IMR-90 (cell line): ENCODE measurements at regions not wholly inside any gene's neighbourhood (a gene's known extent, or its start where the extent isn't known, plus 50 kb on each side); places are given as distances from the start of the nearest gene placed in this dataset.

Source experiments
- ATAC-seq: fragments of 200-7000 bp; cut with Tn5 transposase; 2 replicates; pipeline ENCODE4 v1.9.1; 2020; ENCODE audit warnings: low read depth, mild to moderate bottlenecking, moderate library complexity
- BruUV-seq: library from RNA; stranded (reverse); fragments of 400-500 nt; replicated peaks from 2 replicates; lab custom pipeline; 2021; lab: Mats Ljungman, UMichigan
- CTCF ChIA-PET: fragments of 300-600 bp; formaldehyde crosslinking; extraction: SDS; loops from one replicate; lab custom pipeline; 2021; ENCODE audit warnings: antibody characterized with exemption; lab: Yijun Ruan, JAX
- POLR2A ChIA-PET: fragments of 300-600 bp; sonication (Branson Sonifier 250); formaldehyde crosslinking; loops from one replicate; lab custom pipeline; 2022; ENCODE audit warnings: antibody characterized with exemption; ENCODE audit not compliant: unreplicated experiment; lab: Charles Lee
- DNase-seq: peaks from one replicate; pipeline ENCODE4 v3.0.0; 2013
- H2AFZ ChIP-seq: replicated peaks from 2 replicates; pipeline ENCODE3; 2013; ENCODE audit warnings: low read length, mild to moderate bottlenecking; ENCODE audit not compliant: poor library complexity
- H2AK5ac ChIP-seq: 2 replicates; pipeline ENCODE4 v1.6.1; 2013; ENCODE audit warnings: low read depth, low read length, inconsistent platforms
- H2AK9ac ChIP-seq: replicated peaks from 2 replicates; pipeline ENCODE3; 2013; ENCODE audit warnings: mild to moderate bottlenecking, low read depth, low read length, moderate library complexity; ENCODE audit not compliant: poor library complexity
- H2BK120ac ChIP-seq: 2 replicates; pipeline ENCODE4 v1.6.1; 2013; ENCODE audit warnings: low read depth, low read length, inconsistent platforms
- H2BK15ac ChIP-seq: 3 replicates; pipeline ENCODE4 v1.6.1; 2013; ENCODE audit warnings: low read depth, low read length, inconsistent platforms
- H2BK20ac ChIP-seq: 2 replicates; pipeline ENCODE4 v1.6.1; 2013; ENCODE audit warnings: low read depth, mild to moderate bottlenecking, inconsistent platforms, low read length, moderate library complexity
- H2BK5ac ChIP-seq: 2 replicates; pipeline ENCODE4 v1.6.1; 2013; ENCODE audit warnings: mild to moderate bottlenecking, low read depth, low read length, inconsistent platforms; ENCODE audit not compliant: poor library complexity, severe bottlenecking
- H3K14ac ChIP-seq: replicated peaks from 2 replicates; pipeline ENCODE4 v1.6.1; 2013; ENCODE audit warnings: low read depth, low read length, inconsistent platforms
- H3K18ac ChIP-seq: 2 replicates; pipeline ENCODE4 v1.6.1; 2013; ENCODE audit warnings: low read depth, low read length, control low read depth
- H3K23ac ChIP-seq: 2 replicates; pipeline ENCODE4 v1.6.1; 2013; ENCODE audit warnings: low read depth, low read length, inconsistent platforms
- H3K27ac ChIP-seq: 2 replicates; pipeline ENCODE4 v1.5.1; 2013; ENCODE audit warnings: mild to moderate bottlenecking, control low read depth, low read length; ENCODE audit not compliant: insufficient read depth
- H3K27me3 ChIP-seq: 2 replicates; pipeline ENCODE4 v1.6.1; 2013; ENCODE audit warnings: low read length; ENCODE audit not compliant: control insufficient read depth, insufficient read depth
- H3K36me3 ChIP-seq: 2 replicates; pipeline ENCODE4 v1.6.1; 2013; ENCODE audit warnings: low read length, mixed read lengths; ENCODE audit not compliant: control insufficient read depth, insufficient read depth
- H3K4ac ChIP-seq: 2 replicates; pipeline ENCODE4 v1.6.1; 2013; ENCODE audit warnings: low read depth, low read length, inconsistent platforms
- H3K4me1 ChIP-seq: 2 replicates; pipeline ENCODE4 v1.6.1; 2013; ENCODE audit warnings: low read length, mixed read lengths; ENCODE audit not compliant: control insufficient read depth, insufficient read depth
- H3K4me2 ChIP-seq: 2 replicates; pipeline ENCODE4 v1.6.1; 2013; ENCODE audit warnings: low read depth, mild to moderate bottlenecking, control low read depth, low read length, moderate library complexity
- H3K4me3 ChIP-seq: 2 replicates; pipeline ENCODE4 v1.5.1; 2013; ENCODE audit warnings: low read depth, mild to moderate bottlenecking, control low read depth, low read length, moderate library complexity; ENCODE audit not compliant: insufficient read depth
- H3K56ac ChIP-seq: 2 replicates; pipeline ENCODE4 v1.6.1; 2013; ENCODE audit warnings: low read length, inconsistent platforms; ENCODE audit not compliant: insufficient read depth; ENCODE audit errors: extremely low read depth
- H3K79me1 ChIP-seq, 2 experiments: 2 replicates each; pipeline ENCODE4 v1.6.1; 2013; ENCODE audit warnings: low read length in 2 of 2, inconsistent platforms in 1 of 2, low read depth in 1 of 2
- H3K9ac ChIP-seq: 2 replicates; pipeline ENCODE4 v1.6.1; 2013; ENCODE audit warnings: low read depth, low read length, control low read depth
- H3K9me1 ChIP-seq: 2 replicates; pipeline ENCODE4 v1.6.1; 2013; ENCODE audit warnings: low read length, inconsistent platforms; ENCODE audit not compliant: insufficient read depth
- H3K9me3 ChIP-seq: 2 replicates; pipeline ENCODE4 v1.6.1; 2013; ENCODE audit warnings: low read length; ENCODE audit not compliant: control insufficient read depth, insufficient read depth
- H4K20me1 ChIP-seq: 2 replicates; pipeline ENCODE4 v1.6.1; 2013; ENCODE audit warnings: low read length, inconsistent platforms; ENCODE audit not compliant: insufficient read depth
- H4K5ac ChIP-seq: 2 replicates; pipeline ENCODE4 v1.6.1; 2013; ENCODE audit warnings: mild to moderate bottlenecking, low read depth, low read length, control low read depth
- H4K8ac ChIP-seq, 2 experiments: 2 replicates each; pipeline ENCODE4 v1.6.1; 2013; ENCODE audit warnings: low read depth in 2 of 2, low read length in 2 of 2, control low read depth in 1 of 2, inconsistent platforms in 1 of 2
- H4K91ac ChIP-seq: 2 replicates; pipeline ENCODE4 v1.6.1; 2013; ENCODE audit warnings: low read depth, low read length, inconsistent platforms; ENCODE audit not compliant: insufficient read depth
- BHLHE40 ChIP-seq: fragments of 150-350 bp; IDR thresholded peaks from 2 replicates; pipeline ENCODE4 v1.6.1; 2016; ENCODE audit warnings: mild to moderate bottlenecking, low read depth, low read length
- CEBPB ChIP-seq: IDR thresholded peaks from 2 replicates; pipeline ENCODE4 v1.6.1; 2012; ENCODE audit warnings: low read depth, low read length, improper control_type of control experiment
- FOS ChIP-seq: fragments of 150-350 bp; IDR thresholded peaks from 2 replicates; pipeline ENCODE4 v1.6.1; 2016; ENCODE audit warnings: low read depth, low read length
- NFE2L2 ChIP-seq: fragments of 150-350 bp; IDR thresholded peaks from 2 replicates; pipeline ENCODE4 v1.6.1; 2016; ENCODE audit warnings: low read depth, mild to moderate bottlenecking, low read length
- USF2 ChIP-seq: fragments of 150-350 bp; IDR thresholded peaks from 2 replicates; pipeline ENCODE4 v1.6.1; 2017; ENCODE audit warnings: mild to moderate bottlenecking, antibody characterized with exemption, low read length, low read depth
- WGBS, 2 experiments: methylation state at CpG; one replicate each; pipeline versions ENCODE4 v1.1.5 to v1.1.7; 2013; ENCODE audit warnings: missing lambda C conversion rate in 2 of 2; ENCODE audit not compliant: insufficient read length in 1 of 2; ENCODE audit errors: extremely low coverage in 2 of 2; 5-methylcytosine and 5-hydroxymethylcytosine counted together
- dilution Hi-C: fragments of 300-500 bp; cut with HindIII; formaldehyde crosslinking; loops from one replicate; pipeline ENCODE4 v1.14.3; 2018; ENCODE audit warnings: low sequenced_read_pairs; ENCODE audit not compliant: unreplicated experiment
- in situ Hi-C: fragments of 300-500 bp; cut with MboI; formaldehyde crosslinking; loops from 3 replicates; pipeline ENCODE4 v1.14.3; 2019; ENCODE audit warnings: low sequenced_read_pairs, inconsistent platforms, mixed read lengths
- intact Hi-C: fragments of 100-400 bp; cut with micrococcal nuclease; formaldehyde crosslinking; loops from 2 replicates; pipeline ENCODE4 v1.10.0; 2022

- no peaks in the 10 kb centered on the region for H3K4me1 ChIP-seq
- H3K79me1 ChIP-seq, result no peaks in the 10 kb centered on the region
- H2BK15ac ChIP-seq, result no peak overlapping the region
- ChIA-PET CTCF (no interaction called here), POLR2A (no interaction called here)
- DNase-seq (no peak), ATAC-seq (no peak)
- BruUV-seq, result no TSS peak
- dilution Hi-C loops (no loop called here), in situ Hi-C loops (no loop called here), intact Hi-C loops (no loop called here)
- H3K4ac ChIP-seq, result no peak overlapping the region
- no peak overlapping the region for H2AK5ac ChIP-seq
- no peak overlapping the region for H2AFZ ChIP-seq
- H3K14ac ChIP-seq, result no peak overlapping the region
- no peak overlapping the region for H2AK9ac ChIP-seq
- no peak overlapping the region for H4K5ac ChIP-seq
- no peak overlapping the region for H2BK20ac ChIP-seq
- H3K9ac ChIP-seq, result no peak overlapping the region
- H3K18ac ChIP-seq, result no peak overlapping the region
- H4K8ac ChIP-seq, result no peak overlapping the region
- H3K36me3 ChIP-seq, result no peaks in the 10 kb centered on the region
- no CpG with 5 or more reads among the region's 4 CpGs for WGBS, 2 experiments
- H4K20me1 ChIP-seq, result no peaks in the 10 kb centered on the region
- H3K9me3 ChIP-seq, result no peaks in the 10 kb centered on the region
- no peak overlapping the region for H3K27ac ChIP-seq
- H2BK5ac ChIP-seq, result no peak overlapping the region
- H3K27me3 ChIP-seq, result no peaks in the 10 kb centered on the region
- H3K4me2 ChIP-seq, result no peak overlapping the region
- no peak overlapping the region for H4K91ac ChIP-seq
- no peak overlapping the region for H3K56ac ChIP-seq
- H2BK120ac ChIP-seq, result no peak overlapping the region
- no peak for TF ChIP-seq USF2
- no peak for TF ChIP-seq FOS
- no peak for TF ChIP-seq CEBPB
- TF ChIP-seq NFE2L2, result no peak
- no peak for TF ChIP-seq BHLHE40
- H3K4me3 ChIP-seq, result no peak overlapping the region
- H3K23ac ChIP-seq, result no peak overlapping the region
- H3K9me1 ChIP-seq, result no peaks in the 10 kb centered on the region
Measured at GRCh38 chr4:22167201-22167600, 218.6 kb upstream of the KCNIP4 start.
